GM12878 (cell line): ENCODE measurements at regions not wholly inside any gene's neighbourhood (a gene's known extent, or its start where the extent isn't known, plus 50 kb on each side); places are given as distances from the start of the nearest gene placed in this dataset.

Experiments
- ATAC-seq: fragments of 200-7000 bp; cut with Tn5 transposase; 3 replicates; pipeline ENCODE4 v1.9.1; 2020; ENCODE audit warnings: mild to moderate bottlenecking, moderate library complexity
- BruUV-seq: library from RNA; stranded (reverse); fragments of 400-500 nt; replicated peaks from 2 replicates; lab custom pipeline; 2021; lab: Mats Ljungman, UMichigan
- CTCF ChIA-PET: fragments of 300-600 bp; sonication (Branson Sonifier 250); formaldehyde crosslinking; extraction: SDS; loops from one replicate; lab custom pipeline; 2021; ENCODE audit warnings: inconsistent platforms; lab: Yijun Ruan, JAX
- POLR2A ChIA-PET: fragments of 350-600 bp; formaldehyde crosslinking; extraction: SDS; loops from one replicate; lab custom pipeline; 2021; ENCODE audit warnings: inconsistent platforms; lab: Charles Lee
- RAD21 ChIA-PET: fragments of 300-600 bp; sonication (Branson Sonifier 250); formaldehyde crosslinking; loops from one replicate; lab custom pipeline; 2023; ENCODE audit warnings: antibody characterized with exemption; ENCODE audit not compliant: unreplicated experiment; lab: Charles Lee
- SMC1A ChIA-PET: fragments of 300-600 bp; sonication (Branson Sonifier 250); formaldehyde crosslinking; loops from one replicate; lab custom pipeline; 2023; ENCODE audit not compliant: unreplicated experiment, uncharacterized antibody; lab: Charles Lee
- DNase-seq: peaks from one replicate; pipeline ENCODE4 v3.0.0-alpha.2; 2011; ENCODE audit warnings: low read depth, low spot score
- FAIRE-seq: peaks from 3 replicates; lab custom pipeline; 2011; peaks lifted over from hg19 to GRCh38; lab: Jason Lieb, UNC
- H2AFZ ChIP-seq: 2 replicates; pipeline ENCODE4 v1.6.0; 2011; ENCODE audit warnings: low read depth, low read length, control low read depth; ENCODE audit not compliant: control insufficient read depth
- H3K27ac ChIP-seq: 2 replicates; pipeline ENCODE4 v1.5.1; 2011; ENCODE audit warnings: control low read depth; ENCODE audit not compliant: control insufficient read depth, insufficient read depth
- H3K27me3 ChIP-seq, 2 experiments: replicated peaks in 1 of 2; 2 replicates each; pipeline versions ENCODE4 v1.6.0 to v1.6.1; 2011; ENCODE audit warnings: low read length in 1 of 2; ENCODE audit not compliant: control insufficient read depth in 2 of 2, insufficient read depth in 2 of 2
- H3K36me3 ChIP-seq, 2 experiments: 2 replicates each; pipeline ENCODE4 v1.5.1; 2011; ENCODE audit warnings: low read length in 1 of 2; ENCODE audit not compliant: control insufficient read depth in 2 of 2, insufficient read depth in 2 of 2
- H3K4me1 ChIP-seq: 2 replicates; pipeline ENCODE4 v1.6.1; 2011; ENCODE audit warnings: mild to moderate bottlenecking, low read length, moderate library complexity, mixed read lengths; ENCODE audit not compliant: control insufficient read depth, insufficient read depth
- H3K4me2 ChIP-seq: 2 replicates; pipeline ENCODE4 v1.6.0; 2011; ENCODE audit warnings: control low read depth; ENCODE audit not compliant: control insufficient read depth, insufficient read depth
- H3K4me3 ChIP-seq: fragments of 200-600 bp; sonication (generic); 2 replicates; pipeline ENCODE4 v1.5.1; 2016
- H3K79me2 ChIP-seq: 2 replicates; pipeline ENCODE4 v1.6.0; 2011; ENCODE audit warnings: low read length; ENCODE audit not compliant: control insufficient read depth, insufficient read depth
- H3K9ac ChIP-seq: 2 replicates; pipeline ENCODE4 v1.8.0; 2011; ENCODE audit warnings: low read length, control low read depth, mixed read lengths; ENCODE audit not compliant: control insufficient read depth, insufficient read depth
- H3K9me3 ChIP-seq: replicated peaks from 3 replicates; pipeline ENCODE4 v1.5.1; 2011; ENCODE audit warnings: mild to moderate bottlenecking, low read length; ENCODE audit not compliant: control insufficient read depth, insufficient read depth
- H4K20me1 ChIP-seq: 2 replicates; pipeline ENCODE4 v1.6.0; 2011; ENCODE audit not compliant: control insufficient read depth, insufficient read depth
- ATF7 ChIP-seq: fragments of 450-650 bp; IDR thresholded peaks from 2 replicates; pipeline ENCODE4 v1.6.1; 2016; ENCODE audit warnings: low read depth, mild to moderate bottlenecking
- CBX3 ChIP-seq: fragments of 200-600 bp; sonication (generic); IDR thresholded peaks from 2 replicates; pipeline ENCODE4 v1.6.1; 2016; ENCODE audit warnings: low read depth, borderline replicate concordance
- HDAC2 ChIP-seq: fragments of 200-600 bp; sonication (generic); IDR thresholded peaks from 2 replicates; pipeline ENCODE4 v1.6.1; 2017
- HDGF ChIP-seq: fragments of 450-650 bp; IDR thresholded peaks from 2 replicates; pipeline ENCODE4 v1.6.1; 2016; ENCODE audit warnings: antibody characterized with exemption
- IKZF1 ChIP-seq: fragments of 450-650 bp; conservative IDR thresholded peaks from 2 replicates; pipeline ENCODE4 v1.6.1; 2017; ENCODE audit warnings: antibody characterized with exemption, mild to moderate bottlenecking
- MLLT1 ChIP-seq: fragments of 450-650 bp; IDR thresholded peaks from 2 replicates; pipeline ENCODE4 v1.6.1; 2016; ENCODE audit warnings: mild to moderate bottlenecking
- NKRF ChIP-seq: fragments of 450-650 bp; conservative IDR thresholded peaks from 2 replicates; pipeline ENCODE4 v1.6.1; 2017; ENCODE audit warnings: mild to moderate bottlenecking, moderate library complexity
- RBBP5 ChIP-seq: fragments of 200-600 bp; sonication (generic); conservative IDR thresholded peaks from 2 replicates; pipeline ENCODE4 v1.6.1; 2016
- SREBF1 ChIP-seq: IDR thresholded peaks from 2 replicates; pipeline ENCODE4 v1.6.1; 2012; ENCODE audit warnings: mild to moderate bottlenecking, low read length
- STAT1 ChIP-seq: fragments of 450-650 bp; conservative IDR thresholded peaks from 2 replicates; pipeline ENCODE4 v1.6.1; 2014; ENCODE audit warnings: antibody characterized with exemption, mild to moderate bottlenecking
- ZNF274 ChIP-seq: IDR thresholded peaks from one replicate; pipeline ENCODE4 v1.8.0; 2011; ENCODE audit not compliant: insufficient read length, insufficient read depth
- WGBS: methylation state at CpG from one replicate; pipeline ENCODE4 v1.1.6; 2016; ENCODE audit warnings: low lambda C conversion rate; ENCODE audit not compliant: insufficient replicate concordance, insufficient coverage; ENCODE audit errors: missing lambda C conversion rate; 5-methylcytosine and 5-hydroxymethylcytosine counted together
- in situ Hi-C: fragments of 300-500 bp; cut with MboI; formaldehyde crosslinking; loops from 9 replicates; pipeline ENCODE4 v1.14.3; 2018; ENCODE audit warnings: mixed read lengths
- intact Hi-C: fragments of 100-400 bp; cut with micrococcal nuclease; formaldehyde crosslinking; loops from one replicate; pipeline ENCODE4 v1.14.2; 2022; ENCODE audit not compliant: unreplicated experiment
- TF ChIP-seq, protein P1 (sequence below): IDR thresholded peaks from 2 replicates; pipeline ENCODE4 v1.6.1; 2012; ENCODE audit warnings: low read depth, low read length, improper control_type of control experiment
- TF ChIP-seq, protein P2 (sequence below): fragments of 450-650 bp; IDR thresholded peaks from 2 replicates; pipeline ENCODE4 v1.6.1; 2017; ENCODE audit warnings: low read depth, mild to moderate bottlenecking, moderate library complexity
- TF ChIP-seq, protein P3 (sequence below): fragments of 450-650 bp; IDR thresholded peaks from 2 replicates; pipeline ENCODE4 v1.6.1; 2017; ENCODE audit warnings: mild to moderate bottlenecking, moderate library complexity

- TF ChIP-seq ZNF274 (no peak), CBX3 (no peak), IKZF1 (no peak), RBBP5 (no peak)
- TF ChIP-seq, protein P1, sequence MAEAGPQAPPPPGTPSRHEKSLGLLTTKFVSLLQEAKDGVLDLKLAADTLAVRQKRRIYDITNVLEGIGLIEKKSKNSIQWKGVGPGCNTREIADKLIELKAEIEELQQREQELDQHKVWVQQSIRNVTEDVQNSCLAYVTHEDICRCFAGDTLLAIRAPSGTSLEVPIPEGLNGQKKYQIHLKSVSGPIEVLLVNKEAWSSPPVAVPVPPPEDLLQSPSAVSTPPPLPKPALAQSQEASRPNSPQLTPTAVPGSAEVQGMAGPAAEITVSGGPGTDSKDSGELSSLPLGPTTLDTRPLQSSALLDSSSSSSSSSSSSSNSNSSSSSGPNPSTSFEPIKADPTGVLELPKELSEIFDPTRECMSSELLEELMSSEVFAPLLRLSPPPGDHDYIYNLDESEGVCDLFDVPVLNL, result no peak
- TF ChIP-seq, all 136 proteins: peak for 0
Observed at GRCh38 chr9:79357194-79357593, 214.6 kb upstream of the TLE4 start (continued).

DNA sequence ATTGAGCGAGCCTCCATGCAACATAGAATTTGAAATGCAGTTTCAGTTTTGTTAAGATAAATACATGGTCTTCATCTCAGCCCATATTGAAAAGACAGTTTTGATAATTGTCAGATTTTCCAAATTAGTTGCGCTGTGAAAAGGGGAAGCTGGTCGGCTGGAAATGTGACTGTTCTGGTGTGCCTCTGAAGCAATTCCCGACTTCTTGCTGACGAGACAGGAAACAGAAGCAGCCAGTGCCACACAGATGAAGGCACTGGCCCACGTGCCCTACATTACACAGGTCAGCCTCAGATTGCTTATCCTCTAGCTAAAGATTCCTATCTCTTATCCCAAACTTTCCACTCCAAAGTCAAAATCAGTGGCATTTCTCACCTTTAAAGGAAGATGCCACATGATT, 214.1 kb upstream of the TLE4 start:
- BruUV-seq, result no TSS peak
- no peak overlapping the region for H3K27ac ChIP-seq
- CTCF ChIA-PET, result no interaction called here
- no peak overlapping the region for H3K4me3 ChIP-seq
- in situ Hi-C loops (no loop called here), intact Hi-C loops (no loop called here)
- H3K4me2 ChIP-seq, result no peak overlapping the region
- SMC1A ChIA-PET, result interaction anchor here (0.6 kb wide), 1 partner anchor 435 kb away, joined by 3 read pairs; no protein-coding TSS in a partner anchor
- FAIRE-seq (no peak), DNase-seq (no peak), ATAC-seq (no peak)
- H3K9ac ChIP-seq, result no peak overlapping the region
- no peaks in the 10 kb centered on the region for H4K20me1 ChIP-seq
- H3K4me1 ChIP-seq, result no peaks in the 10 kb centered on the region
- 42% methylated on average over 6 of the region's 6 CpGs for WGBS
- RAD21 ChIA-PET, result no interaction called here
- 0 out of 4 replicates have a peak, but pooled peaks cover 0 to 1% of the 10 kb centered on the region in 2 experiments for H3K27me3 ChIP-seq
- POLR2A ChIA-PET, result no interaction called here
- H3K36me3 ChIP-seq, result no peaks in the 10 kb centered on the region
- H3K9me3 ChIP-seq, result no peaks in the 10 kb centered on the region
- H2AFZ ChIP-seq, result no peak overlapping the region
- H3K79me2 ChIP-seq, result no peaks in the 10 kb centered on the region
- no peak for TF ChIP-seq ATF7
- no peak for TF ChIP-seq NKRF
- no peak for TF ChIP-seq HDGF
- TF ChIP-seq, protein P2, sequence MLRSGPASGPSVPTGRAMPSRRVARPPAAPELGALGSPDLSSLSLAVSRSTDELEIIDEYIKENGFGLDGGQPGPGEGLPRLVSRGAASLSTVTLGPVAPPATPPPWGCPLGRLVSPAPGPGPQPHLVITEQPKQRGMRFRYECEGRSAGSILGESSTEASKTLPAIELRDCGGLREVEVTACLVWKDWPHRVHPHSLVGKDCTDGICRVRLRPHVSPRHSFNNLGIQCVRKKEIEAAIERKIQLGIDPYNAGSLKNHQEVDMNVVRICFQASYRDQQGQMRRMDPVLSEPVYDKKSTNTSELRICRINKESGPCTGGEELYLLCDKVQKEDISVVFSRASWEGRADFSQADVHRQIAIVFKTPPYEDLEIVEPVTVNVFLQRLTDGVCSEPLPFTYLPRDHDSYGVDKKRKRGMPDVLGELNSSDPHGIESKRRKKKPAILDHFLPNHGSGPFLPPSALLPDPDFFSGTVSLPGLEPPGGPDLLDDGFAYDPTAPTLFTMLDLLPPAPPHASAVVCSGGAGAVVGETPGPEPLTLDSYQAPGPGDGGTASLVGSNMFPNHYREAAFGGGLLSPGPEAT, result no peak
- TF ChIP-seq SREBF1, result no peak
- TF ChIP-seq HDAC2, result no peak
- TF ChIP-seq, protein P3, sequence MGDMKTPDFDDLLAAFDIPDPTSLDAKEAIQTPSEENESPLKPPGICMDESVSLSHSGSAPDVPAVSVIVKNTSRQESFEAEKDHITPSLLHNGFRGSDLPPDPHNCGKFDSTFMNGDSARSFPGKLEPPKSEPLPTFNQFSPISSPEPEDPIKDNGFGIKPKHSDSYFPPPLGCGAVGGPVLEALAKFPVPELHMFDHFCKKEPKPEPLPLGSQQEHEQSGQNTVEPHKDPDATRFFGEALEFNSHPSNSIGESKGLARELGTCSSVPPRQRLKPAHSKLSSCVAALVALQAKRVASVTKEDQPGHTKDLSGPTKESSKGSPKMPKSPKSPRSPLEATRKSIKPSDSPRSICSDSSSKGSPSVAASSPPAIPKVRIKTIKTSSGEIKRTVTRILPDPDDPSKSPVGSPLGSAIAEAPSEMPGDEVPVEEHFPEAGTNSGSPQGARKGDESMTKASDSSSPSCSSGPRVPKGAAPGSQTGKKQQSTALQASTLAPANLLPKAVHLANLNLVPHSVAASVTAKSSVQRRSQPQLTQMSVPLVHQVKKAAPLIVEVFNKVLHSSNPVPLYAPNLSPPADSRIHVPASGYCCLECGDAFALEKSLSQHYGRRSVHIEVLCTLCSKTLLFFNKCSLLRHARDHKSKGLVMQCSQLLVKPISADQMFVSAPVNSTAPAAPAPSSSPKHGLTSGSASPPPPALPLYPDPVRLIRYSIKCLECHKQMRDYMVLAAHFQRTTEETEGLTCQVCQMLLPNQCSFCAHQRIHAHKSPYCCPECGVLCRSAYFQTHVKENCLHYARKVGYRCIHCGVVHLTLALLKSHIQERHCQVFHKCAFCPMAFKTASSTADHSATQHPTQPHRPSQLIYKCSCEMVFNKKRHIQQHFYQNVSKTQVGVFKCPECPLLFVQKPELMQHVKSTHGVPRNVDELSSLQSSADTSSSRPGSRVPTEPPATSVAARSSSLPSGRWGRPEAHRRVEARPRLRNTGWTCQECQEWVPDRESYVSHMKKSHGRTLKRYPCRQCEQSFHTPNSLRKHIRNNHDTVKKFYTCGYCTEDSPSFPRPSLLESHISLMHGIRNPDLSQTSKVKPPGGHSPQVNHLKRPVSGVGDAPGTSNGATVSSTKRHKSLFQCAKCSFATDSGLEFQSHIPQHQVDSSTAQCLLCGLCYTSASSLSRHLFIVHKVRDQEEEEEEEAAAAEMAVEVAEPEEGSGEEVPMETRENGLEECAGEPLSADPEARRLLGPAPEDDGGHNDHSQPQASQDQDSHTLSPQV, result no peak
- TF ChIP-seq MLLT1, result no peak
- no peak for TF ChIP-seq CBX3
- TF ChIP-seq STAT1, result no peak
